Retinal pigment epithelial cell (primary cell): ENCODE measurements at regions not wholly inside any gene's neighbourhood (a gene's known extent, or its start where the extent isn't known, plus 50 kb on each side); places are given as distances from the start of the nearest gene placed in this dataset.

ENCODE experiments used
- DNase-seq: peaks from one replicate; pipeline ENCODE4 v3.0.0-alpha.2; 2010; ENCODE audit warnings: low read depth
- H3K4me3 ChIP-seq: 2 replicates; pipeline ENCODE4 v1.5.1; 2011; ENCODE audit warnings: mild to moderate bottlenecking, low read length, control low read depth, moderate library complexity
- TF ChIP-seq, protein P1 (sequence below): conservative IDR thresholded peaks from 2 replicates; pipeline ENCODE4 v1.5.1; 2011; ENCODE audit warnings: low read depth, low read length, control low read depth, inconsistent platforms

DNA sequence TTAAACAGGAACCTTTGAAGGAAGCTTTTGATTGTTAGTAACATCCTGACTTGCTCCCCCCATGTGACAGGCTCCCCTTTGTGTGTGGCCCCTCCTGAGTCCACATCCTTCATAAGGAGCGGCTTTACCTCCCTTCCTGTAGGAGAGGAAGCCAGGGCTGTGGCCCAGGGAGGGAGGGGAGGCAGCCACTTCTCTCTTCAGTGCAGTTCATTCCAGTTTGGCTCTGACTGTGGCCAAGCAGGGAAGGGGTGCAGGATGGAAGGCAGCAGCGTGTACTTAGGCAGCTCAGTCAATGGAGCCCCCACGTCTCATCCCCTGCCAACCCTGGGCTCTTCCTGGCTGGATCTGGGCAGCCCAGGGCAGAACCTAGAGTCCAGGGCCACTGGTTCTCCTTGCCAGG lies 295.2 kb downstream of the QKI start:
- DNase-seq: no peak
- TF ChIP-seq, protein P1, sequence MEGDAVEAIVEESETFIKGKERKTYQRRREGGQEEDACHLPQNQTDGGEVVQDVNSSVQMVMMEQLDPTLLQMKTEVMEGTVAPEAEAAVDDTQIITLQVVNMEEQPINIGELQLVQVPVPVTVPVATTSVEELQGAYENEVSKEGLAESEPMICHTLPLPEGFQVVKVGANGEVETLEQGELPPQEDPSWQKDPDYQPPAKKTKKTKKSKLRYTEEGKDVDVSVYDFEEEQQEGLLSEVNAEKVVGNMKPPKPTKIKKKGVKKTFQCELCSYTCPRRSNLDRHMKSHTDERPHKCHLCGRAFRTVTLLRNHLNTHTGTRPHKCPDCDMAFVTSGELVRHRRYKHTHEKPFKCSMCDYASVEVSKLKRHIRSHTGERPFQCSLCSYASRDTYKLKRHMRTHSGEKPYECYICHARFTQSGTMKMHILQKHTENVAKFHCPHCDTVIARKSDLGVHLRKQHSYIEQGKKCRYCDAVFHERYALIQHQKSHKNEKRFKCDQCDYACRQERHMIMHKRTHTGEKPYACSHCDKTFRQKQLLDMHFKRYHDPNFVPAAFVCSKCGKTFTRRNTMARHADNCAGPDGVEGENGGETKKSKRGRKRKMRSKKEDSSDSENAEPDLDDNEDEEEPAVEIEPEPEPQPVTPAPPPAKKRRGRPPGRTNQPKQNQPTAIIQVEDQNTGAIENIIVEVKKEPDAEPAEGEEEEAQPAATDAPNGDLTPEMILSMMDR: no peak
- no peak overlapping the region for H3K4me3 ChIP-seq

GRCh38 chr6:163709255-163709654 lies 294.7 kb downstream of the QKI start:
- TF ChIP-seq, protein P1: no peak
- no peak for DNase-seq
- no peak overlapping the region for H3K4me3 ChIP-seq

DNA sequence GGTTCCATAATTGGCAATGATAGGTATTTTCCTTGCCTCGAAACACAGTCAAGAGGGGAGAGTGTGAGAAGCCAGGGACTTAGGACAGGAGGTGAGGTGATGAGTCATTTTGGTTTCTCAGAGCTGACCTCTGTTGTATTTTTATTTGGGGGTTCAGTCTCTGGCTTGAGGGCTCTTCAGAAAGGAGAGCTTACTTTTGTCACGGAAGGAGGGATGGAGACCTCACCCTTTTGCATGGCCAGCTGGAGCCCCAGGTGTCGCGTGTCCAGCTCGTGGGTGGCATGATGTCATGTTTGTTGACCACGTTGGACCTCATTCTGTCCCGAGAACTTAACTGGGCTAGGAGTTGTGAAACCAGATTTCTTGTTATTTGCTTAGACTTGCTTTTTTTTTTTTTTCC lies 293.9 kb downstream of the QKI start:
- TF ChIP-seq, protein P1: no peak
- no peak overlapping the region for H3K4me3 ChIP-seq
- no peak for DNase-seq

DNA sequence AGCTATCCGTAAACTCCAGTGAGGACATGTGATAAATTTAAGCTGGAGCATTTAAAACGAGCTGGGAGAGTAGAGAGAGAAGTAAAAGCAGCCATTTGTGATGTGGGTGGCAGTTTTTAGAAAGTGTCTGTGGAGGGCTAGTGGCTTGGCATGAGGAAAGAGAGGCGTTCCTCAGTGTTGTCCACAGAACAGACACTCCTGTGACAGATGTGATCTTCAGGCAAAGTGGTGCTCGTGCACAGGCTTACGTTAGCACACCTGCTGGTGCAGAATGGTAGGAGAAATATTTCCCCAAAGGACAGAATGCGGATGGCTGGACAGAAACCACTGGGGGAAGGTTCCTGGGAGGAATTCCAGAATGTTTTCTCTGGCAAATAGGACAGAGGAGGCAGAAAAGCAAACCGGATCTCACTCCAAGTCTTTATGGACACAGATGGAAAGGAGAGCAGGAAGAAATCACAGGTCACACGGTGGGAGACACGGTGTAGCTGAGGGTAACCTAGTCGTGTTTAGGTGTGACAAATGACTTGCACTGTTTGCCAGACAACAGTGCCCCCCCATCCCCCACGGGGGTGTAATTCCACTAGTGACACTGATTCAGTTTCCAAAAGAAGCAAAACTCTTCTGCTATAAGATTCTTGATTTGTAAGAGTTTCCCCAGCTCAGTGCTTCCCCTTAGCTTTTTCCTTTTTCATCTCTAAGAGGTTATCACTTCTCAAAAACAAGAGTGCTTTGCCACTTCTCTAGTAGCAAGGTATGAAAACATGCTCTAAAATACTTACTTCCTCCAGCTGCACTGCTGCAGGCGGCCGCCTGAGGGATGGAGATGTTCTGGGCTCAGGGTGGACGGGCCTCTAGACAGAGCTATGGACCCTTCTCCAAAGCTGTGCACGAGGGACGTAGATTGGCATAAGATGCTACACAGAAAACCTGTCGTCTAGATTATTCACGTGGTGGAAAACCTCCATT lies 293.2 kb downstream of the QKI start:
- DNase-seq: no peak
- TF ChIP-seq, protein P1: no peak

GRCh38 chr6:163706500-163707087 lies 292.1 kb downstream of the QKI start:
- H3K4me3 ChIP-seq: no peak overlapping the region
- DNase-seq: no peak
- TF ChIP-seq, protein P1: no peak

More for the DNA sequence above, 293.2 kb downstream of the QKI start:
- no peak overlapping the region for H3K4me3 ChIP-seq

DNA sequence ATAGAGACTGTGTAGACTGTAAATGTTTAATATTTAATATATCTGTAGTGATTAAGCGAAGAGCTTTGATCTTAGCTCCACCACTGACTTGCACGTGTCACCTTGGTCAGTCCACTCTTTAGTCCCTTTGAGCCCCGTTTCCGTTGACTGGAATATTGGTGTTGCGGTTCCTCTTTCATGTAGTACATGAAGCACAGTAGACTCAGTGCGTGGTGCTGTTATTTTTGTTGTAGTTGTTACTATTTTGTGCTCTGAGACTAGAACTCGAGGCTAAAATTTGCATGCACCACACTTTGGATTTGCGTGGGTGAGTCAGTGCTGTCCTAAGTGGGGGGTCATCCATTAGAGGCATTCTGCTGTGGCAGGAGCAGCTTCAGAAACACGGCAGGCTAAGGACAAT lies 291.4 kb downstream of the QKI start:
- TF ChIP-seq, protein P1: no peak
- DNase-seq: no peak
- no peak overlapping the region for H3K4me3 ChIP-seq
